Renal cortex interstitium (tissue), 11 donors: ENCODE measurements at regions not wholly inside any gene's neighbourhood (a gene's known extent, or its start where the extent isn't known, plus 50 kb on each side); places are given as distances from the start of the nearest gene placed in this dataset.

Source experiments
- DNase-seq, 11 donors: peaks; one replicate each; pipeline ENCODE4 v3.0.0-alpha.2; 2013; ENCODE audit warnings: low read depth in 9 of 11, low spot score in 4 of 11; ENCODE audit errors: extremely low read depth in 1 of 11

- DNase-seq = no peak
Observed at GRCh38 chr12:126554625-126555024, 1489.4 kb downstream of the AACS start.

- no peak for DNase-seq
Observed at GRCh38 chr12:126557659-126558058, 1492.4 kb downstream of the AACS start.

GRCh38 chr12:126558219-126558618 is 1493.0 kb downstream of the AACS start:
- DNase-seq = no peak

GRCh38 chr12:126558810-126559209 is 1493.6 kb downstream of the AACS start:
- DNase-seq = no peak

- no peak for DNase-seq
Observed at GRCh38 chr12:126567016-126567415, 1501.8 kb downstream of the AACS start.

- DNase-seq = no peak
Observed at GRCh38 chr12:126569706-126570105, 1504.5 kb downstream of the AACS start.

GRCh38 chr12:126570566-126570965 is 1505.3 kb downstream of the AACS start:
- no peak for DNase-seq

- no peak for DNase-seq
Observed at GRCh38 chr12:126572170-126572569, 1506.9 kb downstream of the AACS start.

GRCh38 chr12:126581655-126582054 is 1516.4 kb downstream of the AACS start:
- no peak for DNase-seq

- DNase-seq = no peak
Observed at GRCh38 chr12:126582231-126582630, 1517.0 kb downstream of the AACS start.

GRCh38 chr12:126588586-126589249 is 1523.5 kb downstream of the AACS start:
- no peak for DNase-seq

GRCh38 chr12:126591533-126591932 is 1526.3 kb downstream of the AACS start:
- DNase-seq = peak in 6 of 11 donors; percentile 3 to 19 (median 14)

GRCh38 chr12:126601184-126602170 is 1536.2 kb downstream of the AACS start:
- DNase-seq = no peak

- no peak for DNase-seq
Observed at GRCh38 chr12:126602612-126603011, 1537.4 kb downstream of the AACS start.

GRCh38 chr12:126607157-126607556 is 1541.9 kb downstream of the AACS start:
- no peak for DNase-seq

- DNase-seq = no peak
Observed at GRCh38 chr12:126607867-126608266, 1542.6 kb downstream of the AACS start.

GRCh38 chr12:126608607-126609175 is 1543.5 kb downstream of the AACS start:
- no peak for DNase-seq

- no peak for DNase-seq
Observed at GRCh38 chr12:126616441-126616840, 1551.2 kb downstream of the AACS start.

GRCh38 chr12:126617312-126617711 is 1552.1 kb downstream of the AACS start:
- no peak for DNase-seq

GRCh38 chr12:126627596-126627995 is 1562.4 kb downstream of the AACS start:
- DNase-seq = no peak
